ENCODE measurements at regions not wholly inside any gene's neighbourhood (a gene's known extent, or its start where the extent isn't known, plus 50 kb on each side); places are given as distances from the start of the nearest gene placed in this dataset.

- Mint-ChIP-seq H3K4me3 (no peak overlapping the region), H3K9me3 (no peaks in the 10 kb centered on the region), H3K27me3 (peaks cover 11% of the 10 kb centered on the region), H3K36me3 (no peaks in the 10 kb centered on the region), H3K4me1 (no peaks in the 10 kb centered on the region), H3K27ac (no peak overlapping the region)
- DNase-seq: no peak
- CTCF ChIA-PET: interaction anchor here (0.9 to 1.4 kb wide), 3 partner anchors 26 to 714 kb away, joined by 4 to 5 read pairs (median 4); no protein-coding TSS in a partner anchor
Measured at GRCh38 chr13:39968646-39969475, 313.4 kb downstream of the COG6 start.

- Mint-ChIP-seq H3K4me1 (no peaks in the 10 kb centered on the region), H3K27ac (no peak overlapping the region), H3K9me3 (no peaks in the 10 kb centered on the region), H3K36me3 (no peaks in the 10 kb centered on the region), H3K27me3 (peaks cover 11% of the 10 kb centered on the region), H3K4me3 (no peak overlapping the region)
- CTCF ChIA-PET: no interaction called here
- DNase-seq: no peak
Measured at GRCh38 chr13:39970177-39970846, 314.9 kb downstream of the COG6 start.

GRCh38 chr13:39971526-39971925 lies 316.1 kb downstream of the COG6 start:
- CTCF ChIA-PET: no interaction called here
- no peaks in the 10 kb centered on the region for H3K4me1 Mint-ChIP-seq
- no peak overlapping the region for H3K27ac Mint-ChIP-seq
- no peaks in the 10 kb centered on the region for H3K9me3 Mint-ChIP-seq
- no peak for DNase-seq
- no peaks in the 10 kb centered on the region for H3K36me3 Mint-ChIP-seq
- no peak overlapping the region for H3K4me3 Mint-ChIP-seq
- H3K27me3 Mint-ChIP-seq: peaks cover 13% of the 10 kb centered on the region

- CTCF ChIA-PET: interaction anchor here (1.3 kb wide), 1 partner anchor 24 kb away, joined by 3 read pairs; no protein-coding TSS in a partner anchor
- Mint-ChIP-seq H3K4me3 (no peak overlapping the region), H3K9me3 (no peaks in the 10 kb centered on the region), H3K27me3 (peaks cover 12% of the 10 kb centered on the region), H3K4me1 (no peaks in the 10 kb centered on the region), H3K27ac (no peak overlapping the region), H3K36me3 (no peaks in the 10 kb centered on the region)
- no peak for DNase-seq
Measured at GRCh38 chr13:39976481-39976880, 321.0 kb downstream of the COG6 start.

GRCh38 chr13:39981056-39981455 lies 325.6 kb downstream of the COG6 start:
- Mint-ChIP-seq H3K4me1 (no peaks in the 10 kb centered on the region), H3K4me3 (no peak overlapping the region), H3K9me3 (no peaks in the 10 kb centered on the region), H3K36me3 (no peaks in the 10 kb centered on the region), H3K27ac (no peak overlapping the region), H3K27me3 (peaks cover 15% of the 10 kb centered on the region)
- CTCF ChIA-PET: no interaction called here
- no peak for DNase-seq

GRCh38 chr13:39982745-39983144 lies 327.3 kb downstream of the COG6 start:
- Mint-ChIP-seq H3K36me3 (no peaks in the 10 kb centered on the region), H3K27ac (no peak overlapping the region), H3K4me1 (no peaks in the 10 kb centered on the region)

GRCh38 chr13:39985071-39985470 lies 329.6 kb downstream of the COG6 start:
- Mint-ChIP-seq H3K4me3 (no peak overlapping the region), H3K9me3 (no peaks in the 10 kb centered on the region), H3K36me3 (no peaks in the 10 kb centered on the region), H3K4me1 (no peaks in the 10 kb centered on the region), H3K27me3 (peaks cover 12% of the 10 kb centered on the region), H3K27ac (no peak overlapping the region)
- DNase-seq: no peak
- CTCF ChIA-PET: no interaction called here

More at GRCh38 chr13:39982745-39983144, 327.3 kb downstream of the COG6 start:
- DNase-seq: no peak
- Mint-ChIP-seq H3K27me3 (peaks cover 8% of the 10 kb centered on the region), H3K9me3 (no peaks in the 10 kb centered on the region), H3K4me3 (no peak overlapping the region)
- CTCF ChIA-PET: no interaction called here

- Mint-ChIP-seq H3K36me3 (no peaks in the 10 kb centered on the region), H3K9me3 (no peaks in the 10 kb centered on the region), H3K27me3 (peaks cover 4% of the 10 kb centered on the region), H3K4me3 (no peak overlapping the region), H3K27ac (no peak overlapping the region), H3K4me1 (no peaks in the 10 kb centered on the region)
- CTCF ChIA-PET: no interaction called here
- no peak for DNase-seq
Measured at GRCh38 chr13:39988351-39988750, 332.9 kb downstream of the COG6 start.

- CTCF ChIA-PET: interaction anchor here (0.7 to 0.8 kb wide), 2 partner anchors 55 to 222 kb away, joined by 3 to 5 read pairs; no protein-coding TSS in a partner anchor
- Mint-ChIP-seq H3K9me3 (no peaks in the 10 kb centered on the region), H3K4me3 (no peak overlapping the region), H3K36me3 (no peaks in the 10 kb centered on the region), H3K27ac (peak overlapping the region; percentile 16), H3K4me1 (peaks cover 16% of the 10 kb centered on the region), H3K27me3 (peaks cover 21% of the 10 kb centered on the region)
- DNase-seq: peak; percentile 27
Measured at GRCh38 chr13:39998166-39998565, 342.7 kb downstream of the COG6 start.

GRCh38 chr13:40002016-40002415 lies 346.6 kb downstream of the COG6 start:
- H3K27me3 Mint-ChIP-seq: peaks cover 27% of the 10 kb centered on the region
- H3K4me1 Mint-ChIP-seq: peaks cover 15% of the 10 kb centered on the region
- H3K36me3 Mint-ChIP-seq: no peaks in the 10 kb centered on the region
- no peak overlapping the region for H3K27ac Mint-ChIP-seq
- CTCF ChIA-PET: no interaction called here
- no peak for DNase-seq
- H3K9me3 Mint-ChIP-seq: no peaks in the 10 kb centered on the region
- H3K4me3 Mint-ChIP-seq: no peak overlapping the region

GRCh38 chr13:40013554-40013953 lies 358.1 kb downstream of the COG6 start:
- H3K36me3 Mint-ChIP-seq: no peaks in the 10 kb centered on the region
- CTCF ChIA-PET: interaction anchor here (0.7 to 2.0 kb wide), 4 partner anchors 9 to 1041 kb away, joined by 3 to 8 read pairs (median 4); no protein-coding TSS in a partner anchor
- no peaks in the 10 kb centered on the region for H3K9me3 Mint-ChIP-seq
- H3K4me3 Mint-ChIP-seq: no peak overlapping the region
- no peaks in the 10 kb centered on the region for H3K4me1 Mint-ChIP-seq
- H3K27ac Mint-ChIP-seq: no peak overlapping the region
- peaks cover 9% of the 10 kb centered on the region for H3K27me3 Mint-ChIP-seq
- no peak for DNase-seq

GRCh38 chr13:40016953-40017660 lies 361.6 kb downstream of the COG6 start:
- CTCF ChIA-PET: interaction anchor here (1.3 kb wide), 1 partner anchor 52 kb away, joined by 3 read pairs; no protein-coding TSS in a partner anchor
- Mint-ChIP-seq H3K9me3 (no peaks in the 10 kb centered on the region), H3K27me3 (peaks cover 8% of the 10 kb centered on the region), H3K27ac (no peak overlapping the region), H3K36me3 (no peaks in the 10 kb centered on the region), H3K4me1 (no peaks in the 10 kb centered on the region), H3K4me3 (no peak overlapping the region)
- no peak for DNase-seq

GRCh38 chr13:40017662-40018262 lies 362.3 kb downstream of the COG6 start:
- CTCF ChIA-PET: interaction anchor here (1.3 kb wide), 1 partner anchor 52 kb away, joined by 3 read pairs; no protein-coding TSS in a partner anchor
- H3K36me3 Mint-ChIP-seq: no peaks in the 10 kb centered on the region
- H3K27me3 Mint-ChIP-seq: peaks cover 8% of the 10 kb centered on the region
- no peak overlapping the region for H3K27ac Mint-ChIP-seq
- no peaks in the 10 kb centered on the region for H3K4me1 Mint-ChIP-seq
- H3K9me3 Mint-ChIP-seq: no peaks in the 10 kb centered on the region
- no peak for DNase-seq
- H3K4me3 Mint-ChIP-seq: no peak overlapping the region
